SIG-M5 treated with dmso at 0.1 percent for 504 hours (cell line): ENCODE measurements at regions not wholly inside any gene's neighbourhood (a gene's known extent, or its start where the extent isn't known, plus 50 kb on each side); places are given as distances from the start of the nearest gene placed in this dataset.
"Not testable (repeated sequence)": the region's sequence is repeated elsewhere in the genome, so short reads cannot be mapped to it uniquely, and the experiment has no call there.

Experiments used
- DNase-seq: peaks from one replicate; lab custom pipeline; 2025; ENCODE audit not compliant: unreplicated experiment; lab: John Stamatoyannopoulos, UW

- no peak for DNase-seq
Measured at GRCh38 chr7:159210581-159211235, 66.0 kb upstream of the VIPR2 start.

DNA sequence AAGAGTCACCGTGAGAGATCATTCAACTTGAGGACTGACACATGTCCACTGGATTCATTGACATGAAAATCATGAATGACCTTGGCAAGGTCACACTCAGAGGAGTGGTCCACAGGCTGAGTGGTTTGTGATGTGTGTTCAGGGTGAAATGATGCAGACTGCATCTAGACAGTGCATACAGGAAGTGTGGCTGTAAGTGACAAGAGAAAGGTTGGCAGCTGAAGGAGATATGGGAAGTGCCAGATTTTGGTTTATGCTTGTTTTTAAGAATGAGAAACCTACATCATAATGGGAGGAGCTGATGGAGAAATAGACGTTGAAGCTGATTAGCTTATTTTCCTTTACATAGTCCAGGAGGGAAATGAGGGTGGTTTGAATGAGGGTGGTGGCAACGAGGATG lies 64.8 kb upstream of the VIPR2 start:
- DNase-seq, result no peak

DNA sequence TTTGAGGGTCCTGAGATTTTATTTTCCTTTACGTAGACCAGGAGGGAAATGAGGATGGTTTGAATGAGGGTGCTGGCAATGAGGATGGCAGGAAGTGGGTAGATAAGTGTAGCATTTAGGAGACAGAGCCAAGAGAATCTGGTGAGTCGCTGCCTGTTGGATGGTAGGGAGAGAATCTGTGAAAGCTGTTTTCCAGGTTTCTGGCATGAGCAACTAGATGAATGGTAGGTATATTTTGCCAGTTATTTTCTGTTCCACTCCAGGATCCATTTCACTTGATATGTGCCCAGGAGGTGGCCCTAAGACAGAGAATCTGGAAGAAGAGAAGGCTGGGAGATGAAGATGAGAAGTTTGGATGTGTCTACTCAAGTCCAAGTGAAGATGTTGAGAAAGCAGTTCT lies 63.3 kb upstream of the VIPR2 start:
- no peak for DNase-seq

DNA sequence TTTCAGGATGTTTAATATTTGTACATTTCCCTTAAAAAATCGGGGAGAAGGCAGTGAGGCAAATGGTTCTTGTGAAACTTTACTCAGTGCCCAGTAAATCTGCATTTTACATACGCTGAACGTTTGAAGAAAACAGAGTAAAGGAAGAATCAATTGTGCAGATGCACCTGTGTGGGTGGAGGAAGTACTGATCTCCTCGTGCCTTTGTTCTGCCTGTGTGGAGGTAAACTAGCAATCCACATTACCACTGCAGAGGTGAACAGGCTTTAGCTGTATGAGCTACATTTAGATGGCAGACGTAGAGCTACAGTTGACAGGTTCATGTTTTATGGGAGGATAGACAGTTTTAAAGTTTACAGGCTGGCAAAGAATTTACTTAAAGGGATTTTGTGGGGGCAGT lies 62.7 kb upstream of the VIPR2 start:
- DNase-seq, result no peak

- DNase-seq, result no peak
Measured at GRCh38 chr7:159205833-159206232, 61.2 kb upstream of the VIPR2 start.

DNA sequence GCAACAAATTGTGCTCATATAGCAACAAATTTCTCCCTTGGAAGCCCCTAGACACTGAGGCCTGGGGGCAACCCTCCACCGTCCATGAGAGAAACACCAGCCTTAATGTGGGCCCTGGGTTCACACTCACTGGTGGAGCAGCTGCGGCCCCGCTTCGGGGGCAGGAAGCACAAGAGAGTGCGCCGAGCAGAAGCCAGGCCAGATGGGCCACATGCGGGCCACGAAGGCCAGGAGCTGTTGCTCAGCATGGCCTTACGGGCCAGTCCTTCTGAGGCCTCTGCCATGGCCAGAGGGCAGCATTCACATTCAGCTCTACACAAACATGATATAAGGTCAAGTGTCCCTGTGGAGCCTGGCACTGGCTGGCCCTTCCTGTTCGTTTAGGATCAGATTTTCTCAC lies 60.0 kb upstream of the VIPR2 start:
- no peak for DNase-seq

DNA sequence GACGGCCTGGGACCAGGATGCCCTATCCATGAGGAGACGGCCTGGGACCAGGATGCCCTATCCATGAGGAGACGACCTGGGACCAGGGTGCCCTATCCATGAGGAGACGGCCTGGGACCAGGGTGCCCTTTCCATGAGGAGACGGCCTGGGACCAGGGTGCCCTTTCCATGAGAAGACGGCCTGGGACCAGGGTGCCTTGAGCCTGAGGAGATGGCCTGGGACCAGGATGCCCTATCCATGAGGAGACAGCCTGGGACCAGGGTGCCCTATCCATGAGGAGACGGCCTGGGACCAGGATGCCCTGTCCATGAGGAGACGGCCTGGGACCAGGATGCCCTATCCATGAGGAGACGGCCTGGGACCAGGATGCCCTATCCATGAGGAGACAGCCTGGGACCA lies 58.6 kb upstream of the VIPR2 start:
- DNase-seq, result not testable (repeated sequence)

DNA sequence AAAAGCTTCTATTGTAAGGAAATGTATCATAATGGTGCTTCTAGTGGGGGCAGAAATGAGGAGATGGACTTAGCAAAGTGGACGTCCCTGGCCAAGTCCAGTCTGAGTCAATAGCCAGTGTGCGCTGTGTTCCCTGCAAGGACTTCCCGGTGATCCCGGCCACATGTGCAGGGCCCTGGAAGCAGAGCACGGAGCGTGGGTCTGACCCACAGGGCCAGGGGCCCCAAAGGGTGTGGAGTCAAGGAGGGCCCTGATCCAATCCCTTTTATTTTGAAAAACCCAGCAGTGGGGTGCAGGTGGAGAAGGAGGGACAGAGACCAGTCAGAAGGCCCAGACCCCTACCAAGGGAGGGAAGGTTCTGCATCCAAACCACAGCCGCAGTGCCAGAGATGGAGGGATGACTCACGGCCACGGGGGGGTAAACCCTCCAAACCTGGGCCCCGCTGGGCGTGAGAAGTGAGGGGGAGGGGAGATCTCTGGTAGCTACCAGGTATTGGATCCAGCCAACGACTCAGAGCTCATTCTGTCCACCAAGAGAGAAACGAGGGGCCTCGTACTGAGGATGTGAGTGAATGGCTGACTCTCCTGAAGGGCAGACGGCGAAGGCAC lies 57.2 kb upstream of the VIPR2 start:
- DNase-seq, result no peak

DNA sequence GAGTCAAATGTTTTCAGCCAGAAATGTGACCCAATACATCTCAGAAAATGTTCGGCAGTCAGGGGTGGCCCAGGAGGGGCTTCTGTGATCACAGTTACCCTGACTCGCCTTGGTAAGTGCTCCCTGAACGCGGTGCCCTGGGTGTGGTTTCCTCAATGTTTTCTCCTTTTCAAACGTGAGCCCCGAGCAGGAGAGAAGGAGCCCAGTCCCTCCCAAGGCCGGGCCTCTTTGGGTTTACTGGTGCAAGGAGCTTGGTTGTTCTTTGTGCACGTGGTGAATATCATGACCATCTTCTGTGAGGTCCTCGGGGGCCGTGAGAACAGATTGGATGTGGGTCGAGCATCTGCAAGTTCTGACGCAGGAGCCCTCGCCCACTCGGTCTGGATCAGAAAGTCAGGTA lies 55.8 kb upstream of the VIPR2 start:
- no peak for DNase-seq

DNA sequence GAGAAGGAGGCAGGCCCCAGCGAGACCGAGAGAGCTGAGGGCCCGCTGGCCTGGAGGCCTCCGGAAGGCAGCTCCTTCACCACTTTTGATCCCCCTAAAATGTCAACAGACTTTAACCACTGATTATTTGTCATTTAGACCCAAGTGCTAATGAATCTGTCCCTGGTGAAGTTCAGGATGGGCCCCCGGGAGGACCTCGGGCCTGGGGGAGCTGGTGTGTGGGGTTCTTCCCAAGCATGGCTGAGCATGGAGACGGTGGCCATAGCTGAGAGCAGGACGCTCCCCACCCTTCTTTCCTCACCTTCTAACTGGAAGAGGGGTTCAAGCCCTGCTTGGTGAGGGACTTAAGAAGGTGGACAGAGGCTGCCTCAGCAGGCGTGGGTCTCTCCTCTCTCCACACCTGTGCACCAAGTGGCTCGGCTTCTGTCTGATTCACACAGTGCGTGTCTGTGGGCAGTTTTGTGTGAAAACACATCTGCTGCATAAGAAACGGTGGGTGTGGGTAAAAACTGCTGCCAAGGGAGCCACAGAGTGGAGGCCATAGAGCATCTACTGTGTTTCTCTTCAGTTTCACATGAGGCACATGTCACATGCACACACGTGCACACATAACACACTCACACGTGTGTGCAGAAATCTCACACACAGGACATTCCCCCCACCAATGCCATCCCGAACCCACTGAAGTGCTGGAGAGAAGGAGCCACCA lies 53.5 kb upstream of the VIPR2 start:
- DNase-seq, result no peak

DNA sequence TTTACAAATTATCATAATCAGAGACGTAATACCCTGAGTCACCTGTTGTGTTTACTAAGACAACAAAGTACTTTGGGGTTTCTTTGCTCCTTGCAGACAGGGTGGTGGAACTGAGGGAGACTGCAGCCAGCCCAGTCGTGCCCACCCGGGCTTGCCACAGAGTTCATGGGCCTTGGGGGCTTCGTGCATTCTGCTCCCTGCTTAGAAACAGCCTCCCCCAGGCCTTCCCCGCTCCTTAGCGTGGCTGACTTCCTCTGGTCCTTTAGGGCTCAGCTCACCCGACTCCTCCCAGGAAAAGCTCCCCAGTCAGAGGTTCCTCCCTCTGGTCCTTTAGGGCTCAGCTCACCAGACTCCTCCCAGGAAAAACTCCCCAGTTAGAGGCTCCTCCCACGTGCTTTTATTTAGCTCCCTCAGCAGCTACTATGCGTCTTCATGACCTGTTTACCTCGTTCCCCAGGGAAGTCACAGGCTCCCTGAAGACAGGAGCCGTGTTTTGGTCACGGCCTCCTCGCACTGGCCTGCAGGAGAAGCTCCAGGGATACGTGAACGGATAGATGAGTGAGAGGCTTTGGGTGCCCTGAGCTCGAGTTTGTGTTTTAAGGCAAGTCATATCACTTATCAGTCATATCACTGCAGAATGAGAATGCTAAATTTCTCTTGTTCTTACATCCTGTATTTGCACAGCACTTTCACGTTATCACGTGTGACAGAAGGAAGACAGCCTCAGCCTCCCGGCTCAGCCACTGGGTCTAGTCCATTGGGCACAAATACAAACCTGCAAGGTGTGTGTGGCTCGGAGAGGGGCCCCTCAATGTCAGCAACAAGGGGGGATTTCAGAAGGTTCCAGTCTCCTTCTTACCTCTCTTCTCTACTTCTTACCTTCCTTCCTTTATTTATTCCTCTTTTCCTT lies 52.7 kb upstream of the VIPR2 start:
- DNase-seq, result peak; percentile 18

GRCh38 chr7:159196584-159196983 lies 51.9 kb upstream of the VIPR2 start:
- no peak for DNase-seq

DNA sequence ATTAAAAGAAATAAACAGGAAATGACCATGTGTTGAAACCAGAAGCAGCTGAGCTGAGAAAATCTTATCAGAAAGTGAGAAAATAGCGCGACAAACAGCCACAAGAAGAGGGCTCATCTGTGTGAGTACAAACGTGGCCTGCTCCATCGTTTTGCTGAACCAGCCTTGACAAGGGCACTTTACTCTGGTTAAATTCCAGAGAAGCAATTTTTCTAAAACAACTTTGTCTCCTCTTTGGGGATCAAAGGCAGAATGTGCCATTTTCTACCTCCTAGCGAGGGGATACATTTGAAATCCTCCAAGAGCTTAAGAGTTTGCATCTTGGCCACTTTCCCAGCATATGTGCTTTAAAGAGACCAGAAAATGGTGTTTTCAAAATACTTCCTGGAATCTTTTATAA lies 51.3 kb upstream of the VIPR2 start:
- DNase-seq, result no peak
